Liver (tissue), 8 donors: ENCODE measurements at regions not wholly inside any gene's neighbourhood (a gene's known extent, or its start where the extent isn't known, plus 50 kb on each side); places are given as distances from the start of the nearest gene placed in this dataset.

ENCODE experiments used
- DNase-seq: peaks from one replicate; pipeline ENCODE4 v3.0.0-alpha.2; 2017; ENCODE audit warnings: low spot score
- H3K27ac ChIP-seq, 2 donors: one replicate each; pipeline ENCODE4 v1.7.0; 2013; ENCODE audit warnings: inconsistent platforms in 2 of 2, low read length in 2 of 2, control low read depth in 1 of 2, low read depth in 1 of 2, mild to moderate bottlenecking in 1 of 2
- H3K27me3 ChIP-seq, 4 donors: one replicate each; pipeline versions ENCODE4 v1.6.1 to v1.7.0; 2013; ENCODE audit warnings: low read length in 3 of 4, inconsistent platforms in 1 of 4, mild to moderate bottlenecking in 1 of 4, moderate library complexity in 1 of 4; ENCODE audit not compliant: control insufficient read depth in 4 of 4, insufficient read depth in 4 of 4
- H3K36me3 ChIP-seq, 4 donors: one replicate each; pipeline versions ENCODE4 v1.6.1 to v1.7.0; 2013; ENCODE audit warnings: low read length in 3 of 4, mild to moderate bottlenecking in 3 of 4, low read depth in 1 of 4, moderate library complexity in 1 of 4; ENCODE audit not compliant: control insufficient read depth in 4 of 4, insufficient read depth in 3 of 4
- H3K4me1 ChIP-seq, 4 donors: one replicate each; pipeline versions ENCODE4 v1.6.1 to v1.7.0; 2013; ENCODE audit warnings: low read length in 3 of 4, mild to moderate bottlenecking in 3 of 4, moderate library complexity in 1 of 4; ENCODE audit not compliant: control insufficient read depth in 4 of 4, insufficient read depth in 4 of 4
- H3K4me3 ChIP-seq, 3 donors: one replicate each; pipeline versions ENCODE4 v1.6.1 to v1.7.0; 2013; ENCODE audit warnings: low read length in 3 of 3, control low read depth in 1 of 3, low read depth in 1 of 3, mild to moderate bottlenecking in 1 of 3
- H3K9ac ChIP-seq, 2 donors: one replicate each; pipeline ENCODE4 v1.7.0; 2013; ENCODE audit warnings: low read length in 2 of 2, mild to moderate bottlenecking in 2 of 2, moderate library complexity in 2 of 2, control low read depth in 1 of 2, low read depth in 1 of 2
- H3K9me3 ChIP-seq, 4 donors: one replicate each; pipeline versions ENCODE4 v1.6.1 to v1.7.0; 2013; ENCODE audit warnings: low read length in 3 of 4; ENCODE audit not compliant: control insufficient read depth in 4 of 4
- EGR1 ChIP-seq, 2 donors: IDR thresholded peaks; 2 replicates each; pipeline ENCODE4 v1.6.1; 2016 to 2018; ENCODE audit warnings: antibody characterized with exemption in 2 of 2, low read depth in 2 of 2
- FOXA1 ChIP-seq: IDR thresholded peaks from 2 replicates; pipeline ENCODE4 v1.6.1; 2016; ENCODE audit warnings: antibody characterized with exemption
- HNF4A ChIP-seq, 2 donors: conservative IDR thresholded peaks; 2 replicates each; pipeline ENCODE4 v1.6.1; 2016; ENCODE audit warnings: antibody characterized with exemption in 2 of 2, mild to moderate bottlenecking in 2 of 2
- JUND ChIP-seq, 2 donors: IDR thresholded peaks; 2 replicates each; pipeline ENCODE4 v1.6.1; 2016; ENCODE audit warnings: antibody characterized with exemption in 2 of 2
- NR2F2 ChIP-seq: IDR thresholded peaks from 2 replicates; pipeline ENCODE4 v1.6.1; 2016; ENCODE audit warnings: antibody characterized with exemption
- RXRA ChIP-seq, 2 donors: IDR thresholded peaks; 2 replicates each; pipeline ENCODE4 v1.6.1; 2017 to 2018; ENCODE audit warnings: antibody characterized with exemption in 2 of 2, mild to moderate bottlenecking in 1 of 2
- SP1 ChIP-seq: IDR thresholded peaks from 2 replicates; pipeline ENCODE4 v1.6.1; 2018; ENCODE audit warnings: antibody characterized with exemption, mild to moderate bottlenecking
- TAF1 ChIP-seq: conservative IDR thresholded peaks from 2 replicates; pipeline ENCODE4 v1.6.1; 2016; ENCODE audit warnings: antibody characterized with exemption, mild to moderate bottlenecking
- YY1 ChIP-seq: IDR thresholded peaks from 2 replicates; pipeline ENCODE4 v1.6.1; 2016; ENCODE audit warnings: antibody characterized with exemption, mild to moderate bottlenecking
- WGBS: extraction: QIAGEN DNeasy Blood & Tissue Kit; methylation state at CpG from one replicate; pipeline ENCODE4 v1.1.7; 2013; 5-methylcytosine and 5-hydroxymethylcytosine counted together
- TF ChIP-seq, protein P1 (sequence below): IDR thresholded peaks from 2 replicates; pipeline ENCODE4 v1.6.1; 2016; ENCODE audit warnings: antibody characterized with exemption
- TF ChIP-seq, protein P2 (sequence below): fragments of 150-350 bp; IDR thresholded peaks from 2 replicates; pipeline ENCODE4 v1.5.1; 2017; ENCODE audit warnings: improper control_type of control experiment, low read depth, low read length; ENCODE audit not compliant: missing input control
- TF ChIP-seq, protein P3 (sequence below): IDR thresholded peaks from 2 replicates; pipeline ENCODE4 v1.6.1; 2016; ENCODE audit warnings: antibody characterized with exemption, mild to moderate bottlenecking
- TF ChIP-seq, protein P4 (sequence below): IDR thresholded peaks from 2 replicates; pipeline ENCODE4 v1.6.1; 2016; ENCODE audit warnings: antibody characterized with exemption
- donor health status: healthy.
- donor health status: healthy.
- donor health status: healthy.
- donor health status: healthy.
- donor health status: healthy.

DNA sequence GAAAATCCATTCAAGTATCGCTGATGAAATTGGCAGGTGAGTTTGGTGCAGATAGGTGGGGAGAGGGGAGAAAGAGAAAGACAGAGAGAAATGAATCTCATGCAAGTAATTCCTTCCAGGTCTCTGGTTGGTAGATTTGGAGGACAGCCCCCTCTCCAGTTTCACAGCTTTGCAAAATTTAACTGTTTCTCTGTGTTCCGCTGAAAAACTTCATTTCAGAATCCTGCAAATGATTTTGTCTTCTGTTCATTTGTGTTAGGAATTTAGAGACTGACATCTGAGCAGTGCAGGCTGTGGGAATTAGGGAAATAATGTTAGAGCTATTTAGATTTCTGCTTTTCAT, 328.5 kb downstream of the FBXW7 start:
- Histone ChIP-seq H3K4me1 (no peaks in the 10 kb centered on the region), H3K27me3 (no peaks in the 10 kb centered on the region), H3K4me3 (no peak overlapping the region), H3K27ac (no peak overlapping the region), H3K9me3 (no peaks in the 10 kb centered on the region), H3K36me3 (no peaks in the 10 kb centered on the region), H3K9ac (no peak overlapping the region)
- 78% methylated on average over 2 of the region's 2 CpGs for WGBS
- TF ChIP-seq, protein P1, sequence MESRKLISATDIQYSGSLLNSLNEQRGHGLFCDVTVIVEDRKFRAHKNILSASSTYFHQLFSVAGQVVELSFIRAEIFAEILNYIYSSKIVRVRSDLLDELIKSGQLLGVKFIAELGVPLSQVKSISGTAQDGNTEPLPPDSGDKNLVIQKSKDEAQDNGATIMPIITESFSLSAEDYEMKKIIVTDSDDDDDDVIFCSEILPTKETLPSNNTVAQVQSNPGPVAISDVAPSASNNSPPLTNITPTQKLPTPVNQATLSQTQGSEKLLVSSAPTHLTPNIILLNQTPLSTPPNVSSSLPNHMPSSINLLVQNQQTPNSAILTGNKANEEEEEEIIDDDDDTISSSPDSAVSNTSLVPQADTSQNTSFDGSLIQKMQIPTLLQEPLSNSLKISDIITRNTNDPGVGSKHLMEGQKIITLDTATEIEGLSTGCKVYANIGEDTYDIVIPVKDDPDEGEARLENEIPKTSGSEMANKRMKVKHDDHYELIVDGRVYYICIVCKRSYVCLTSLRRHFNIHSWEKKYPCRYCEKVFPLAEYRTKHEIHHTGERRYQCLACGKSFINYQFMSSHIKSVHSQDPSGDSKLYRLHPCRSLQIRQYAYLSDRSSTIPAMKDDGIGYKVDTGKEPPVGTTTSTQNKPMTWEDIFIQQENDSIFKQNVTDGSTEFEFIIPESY = no peak
- TF ChIP-seq TAF1 (no peak), SP1 (no peak)
- DNase-seq = no peak

DNA sequence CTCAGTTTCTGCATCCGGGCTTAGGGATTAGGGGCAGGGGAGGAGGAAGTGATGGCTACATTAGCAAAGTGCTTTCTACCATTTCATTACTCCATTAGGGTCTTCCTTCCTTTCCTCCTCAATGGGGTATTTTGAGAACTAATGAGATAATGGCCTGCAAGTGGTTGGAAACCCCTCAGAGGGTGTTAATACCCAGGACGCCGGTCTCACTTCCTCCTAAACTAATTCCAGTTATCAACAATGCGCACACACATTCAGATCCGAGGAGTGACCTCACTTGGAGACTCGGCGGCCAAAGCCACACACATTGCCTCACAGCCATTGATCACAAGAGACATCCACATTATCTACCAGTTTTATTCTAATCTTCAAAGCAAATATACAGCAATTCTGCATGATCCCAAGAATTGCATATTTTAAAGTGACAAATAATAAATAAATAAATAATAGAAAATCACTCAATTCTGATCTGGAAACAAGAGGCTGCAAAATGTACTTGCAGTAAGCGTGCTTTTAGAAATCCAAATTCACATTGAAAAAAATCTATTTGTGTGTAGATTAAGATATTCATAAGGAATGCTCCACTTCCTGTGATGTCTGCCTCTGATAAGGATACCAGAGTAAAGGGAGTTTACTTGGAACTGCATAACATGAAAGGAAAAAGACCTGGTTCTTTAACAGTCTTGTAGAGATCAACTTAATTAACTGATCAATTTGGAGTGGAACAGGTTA, 329.1 kb downstream of the FBXW7 start:
- no peak for DNase-seq
- WGBS = 62% methylated on average over 8 of the region's 8 CpGs
- no peak overlapping the region for H3K27ac ChIP-seq
- H3K9me3 ChIP-seq = no peaks in the 10 kb centered on the region
- no peak overlapping the region for H3K4me3 ChIP-seq
- H3K36me3 ChIP-seq = no peaks in the 10 kb centered on the region
- no peaks in the 10 kb centered on the region for H3K4me1 ChIP-seq
- TF ChIP-seq HNF4A (conservative IDR thresholded peaks at IDR 0.05) (no peak), RXRA (IDR thresholded peaks at IDR 0.05) (no peak), NR2F2 (no peak), JUND (IDR thresholded peaks at IDR 0.05) (no peak), YY1 (no peak), FOXA1 (no peak), EGR1 (IDR thresholded peaks at IDR 0.05; ENCODE audit: low read depth in 2 of 2) (no peak)
- TF ChIP-seq, protein P2, sequence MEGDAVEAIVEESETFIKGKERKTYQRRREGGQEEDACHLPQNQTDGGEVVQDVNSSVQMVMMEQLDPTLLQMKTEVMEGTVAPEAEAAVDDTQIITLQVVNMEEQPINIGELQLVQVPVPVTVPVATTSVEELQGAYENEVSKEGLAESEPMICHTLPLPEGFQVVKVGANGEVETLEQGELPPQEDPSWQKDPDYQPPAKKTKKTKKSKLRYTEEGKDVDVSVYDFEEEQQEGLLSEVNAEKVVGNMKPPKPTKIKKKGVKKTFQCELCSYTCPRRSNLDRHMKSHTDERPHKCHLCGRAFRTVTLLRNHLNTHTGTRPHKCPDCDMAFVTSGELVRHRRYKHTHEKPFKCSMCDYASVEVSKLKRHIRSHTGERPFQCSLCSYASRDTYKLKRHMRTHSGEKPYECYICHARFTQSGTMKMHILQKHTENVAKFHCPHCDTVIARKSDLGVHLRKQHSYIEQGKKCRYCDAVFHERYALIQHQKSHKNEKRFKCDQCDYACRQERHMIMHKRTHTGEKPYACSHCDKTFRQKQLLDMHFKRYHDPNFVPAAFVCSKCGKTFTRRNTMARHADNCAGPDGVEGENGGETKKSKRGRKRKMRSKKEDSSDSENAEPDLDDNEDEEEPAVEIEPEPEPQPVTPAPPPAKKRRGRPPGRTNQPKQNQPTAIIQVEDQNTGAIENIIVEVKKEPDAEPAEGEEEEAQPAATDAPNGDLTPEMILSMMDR = no peak
- TF ChIP-seq, protein P3, sequence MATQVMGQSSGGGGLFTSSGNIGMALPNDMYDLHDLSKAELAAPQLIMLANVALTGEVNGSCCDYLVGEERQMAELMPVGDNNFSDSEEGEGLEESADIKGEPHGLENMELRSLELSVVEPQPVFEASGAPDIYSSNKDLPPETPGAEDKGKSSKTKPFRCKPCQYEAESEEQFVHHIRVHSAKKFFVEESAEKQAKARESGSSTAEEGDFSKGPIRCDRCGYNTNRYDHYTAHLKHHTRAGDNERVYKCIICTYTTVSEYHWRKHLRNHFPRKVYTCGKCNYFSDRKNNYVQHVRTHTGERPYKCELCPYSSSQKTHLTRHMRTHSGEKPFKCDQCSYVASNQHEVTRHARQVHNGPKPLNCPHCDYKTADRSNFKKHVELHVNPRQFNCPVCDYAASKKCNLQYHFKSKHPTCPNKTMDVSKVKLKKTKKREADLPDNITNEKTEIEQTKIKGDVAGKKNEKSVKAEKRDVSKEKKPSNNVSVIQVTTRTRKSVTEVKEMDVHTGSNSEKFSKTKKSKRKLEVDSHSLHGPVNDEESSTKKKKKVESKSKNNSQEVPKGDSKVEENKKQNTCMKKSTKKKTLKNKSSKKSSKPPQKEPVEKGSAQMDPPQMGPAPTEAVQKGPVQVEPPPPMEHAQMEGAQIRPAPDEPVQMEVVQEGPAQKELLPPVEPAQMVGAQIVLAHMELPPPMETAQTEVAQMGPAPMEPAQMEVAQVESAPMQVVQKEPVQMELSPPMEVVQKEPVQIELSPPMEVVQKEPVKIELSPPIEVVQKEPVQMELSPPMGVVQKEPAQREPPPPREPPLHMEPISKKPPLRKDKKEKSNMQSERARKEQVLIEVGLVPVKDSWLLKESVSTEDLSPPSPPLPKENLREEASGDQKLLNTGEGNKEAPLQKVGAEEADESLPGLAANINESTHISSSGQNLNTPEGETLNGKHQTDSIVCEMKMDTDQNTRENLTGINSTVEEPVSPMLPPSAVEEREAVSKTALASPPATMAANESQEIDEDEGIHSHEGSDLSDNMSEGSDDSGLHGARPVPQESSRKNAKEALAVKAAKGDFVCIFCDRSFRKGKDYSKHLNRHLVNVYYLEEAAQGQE = no peak
- TF ChIP-seq, protein P4, sequence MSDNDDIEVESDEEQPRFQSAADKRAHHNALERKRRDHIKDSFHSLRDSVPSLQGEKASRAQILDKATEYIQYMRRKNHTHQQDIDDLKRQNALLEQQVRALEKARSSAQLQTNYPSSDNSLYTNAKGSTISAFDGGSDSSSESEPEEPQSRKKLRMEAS = no peak
- H3K9ac ChIP-seq = no peak overlapping the region
- H3K27me3 ChIP-seq = no peaks in the 10 kb centered on the region
